ENCODE measurements at regions not wholly inside any gene's neighbourhood (a gene's known extent, or its start where the extent isn't known, plus 50 kb on each side); places are given as distances from the start of the nearest gene placed in this dataset.
"Not testable (repeated sequence)": the region's sequence is repeated elsewhere in the genome, so short reads cannot be mapped to it uniquely, and the experiment has no call there.

- no peak for DNase-seq
These were observed 2024.1 kb upstream of the TENM3 start for GRCh38 chr4:180219080-180219479.

DNA sequence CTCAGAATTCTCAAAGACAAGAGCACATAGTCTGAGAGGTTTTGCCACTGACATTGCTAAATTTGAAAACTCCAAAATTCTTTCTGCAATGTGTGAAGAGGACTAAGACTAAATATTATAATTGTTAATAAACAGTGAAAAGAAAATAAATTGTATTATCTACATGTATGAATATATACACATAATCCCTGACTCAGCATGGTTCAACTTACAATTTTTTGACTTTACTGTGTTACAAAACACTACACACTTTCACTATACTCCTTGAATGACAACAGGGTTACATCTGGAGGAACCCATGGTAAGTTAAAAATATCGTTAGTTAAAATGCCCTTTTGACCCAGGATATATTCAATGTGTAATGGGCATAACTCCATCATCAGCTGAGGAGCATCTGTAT, 2017.2 kb upstream of the TENM3 start:
- no peak for DNase-seq

DNA sequence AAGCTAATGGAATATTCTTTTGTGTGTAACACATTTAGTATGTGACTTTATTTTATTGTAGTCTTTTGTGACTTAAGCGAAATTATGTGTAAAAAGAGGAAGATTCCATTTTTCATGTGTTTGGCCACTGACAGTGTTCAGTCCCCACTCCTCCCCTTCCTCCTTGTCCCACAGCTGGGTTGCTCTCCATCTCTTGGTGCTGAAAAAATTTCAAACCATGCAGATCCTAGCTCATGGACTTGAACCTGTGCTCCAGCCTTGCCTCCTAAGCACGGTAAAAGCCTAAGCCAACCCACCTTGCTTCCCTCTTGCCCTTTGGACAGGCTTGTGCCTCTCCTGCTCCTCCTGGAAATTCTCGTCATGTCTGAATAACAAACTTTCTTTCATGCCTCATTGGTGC, 2008.5 kb upstream of the TENM3 start:
- no peak for DNase-seq

DNA sequence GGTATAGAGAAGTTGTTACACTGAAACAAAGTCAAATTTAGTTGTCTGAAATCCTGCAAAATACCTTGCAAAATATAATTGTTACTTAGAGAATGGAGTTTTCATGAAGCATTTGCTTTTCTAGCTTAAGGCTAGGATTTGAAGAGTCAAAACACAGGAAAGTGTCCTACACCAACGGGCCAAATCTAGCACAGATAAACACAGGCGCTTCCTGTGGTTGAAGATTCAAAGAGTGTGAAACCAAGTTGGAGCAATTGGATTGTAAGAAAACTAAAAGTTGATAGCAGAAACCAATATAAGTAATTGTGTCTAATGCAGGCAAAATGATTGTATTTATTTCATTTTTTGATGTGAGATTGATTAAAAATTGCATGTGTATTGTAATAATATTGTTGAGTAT, 2002.5 kb upstream of the TENM3 start:
- no peak for DNase-seq

DNA sequence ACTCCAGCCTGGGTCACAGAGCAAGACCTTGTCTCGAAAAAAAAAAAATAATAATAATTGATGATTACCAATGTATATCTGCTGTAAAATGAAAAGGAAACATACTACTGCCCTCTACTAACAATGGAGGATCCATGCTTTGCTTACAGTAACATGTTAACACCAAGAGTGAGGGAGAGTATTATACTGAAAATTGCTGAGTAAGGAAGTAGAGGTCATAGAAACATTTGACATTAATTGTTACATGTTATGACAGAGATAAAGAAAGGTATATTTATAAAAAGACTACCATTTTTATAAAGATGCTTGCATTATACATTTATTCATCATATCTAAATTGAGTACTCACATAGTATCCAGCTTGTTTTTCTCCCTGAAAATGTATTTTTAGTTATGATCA, 1989.8 kb upstream of the TENM3 start:
- DNase-seq: no peak

DNA sequence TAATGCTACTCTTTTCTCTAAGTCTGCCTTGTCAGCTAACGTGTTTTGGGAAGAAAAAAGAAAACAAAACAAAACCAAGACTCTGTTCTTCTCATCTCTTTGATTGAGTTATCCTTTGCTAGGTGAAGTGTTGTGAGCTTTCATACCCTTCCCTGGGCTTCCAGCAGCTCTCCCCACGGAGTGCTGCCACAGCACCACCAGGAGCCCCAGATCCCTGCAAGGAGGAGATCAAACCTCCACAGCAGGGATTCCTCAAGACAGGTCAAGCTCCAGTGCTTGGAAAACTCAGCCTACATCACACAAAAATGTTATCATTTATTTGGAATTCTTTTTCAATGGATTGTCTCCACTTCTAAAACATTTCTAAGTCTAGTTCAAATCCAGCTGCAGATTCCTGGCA, 1981.9 kb upstream of the TENM3 start:
- no peak for DNase-seq

DNA sequence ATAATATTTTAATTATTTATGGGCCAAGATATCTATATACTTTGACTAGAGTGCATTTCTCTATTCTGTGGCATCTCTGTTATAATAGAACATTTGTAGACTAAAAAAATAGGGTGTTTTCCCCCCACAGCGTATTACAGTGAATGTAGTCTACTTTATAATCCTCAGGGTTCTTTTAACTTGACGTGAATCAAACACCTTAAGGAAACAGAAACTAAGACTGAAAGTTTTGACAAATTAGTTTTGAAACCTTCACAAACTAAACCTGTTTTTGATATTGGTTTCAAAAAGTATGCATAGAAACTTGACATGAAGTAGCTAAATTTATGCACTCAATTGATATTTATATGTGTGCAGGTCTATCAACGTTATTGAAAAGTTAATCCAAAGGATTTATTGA, 1963.1 kb upstream of the TENM3 start:
- DNase-seq: no peak

DNA sequence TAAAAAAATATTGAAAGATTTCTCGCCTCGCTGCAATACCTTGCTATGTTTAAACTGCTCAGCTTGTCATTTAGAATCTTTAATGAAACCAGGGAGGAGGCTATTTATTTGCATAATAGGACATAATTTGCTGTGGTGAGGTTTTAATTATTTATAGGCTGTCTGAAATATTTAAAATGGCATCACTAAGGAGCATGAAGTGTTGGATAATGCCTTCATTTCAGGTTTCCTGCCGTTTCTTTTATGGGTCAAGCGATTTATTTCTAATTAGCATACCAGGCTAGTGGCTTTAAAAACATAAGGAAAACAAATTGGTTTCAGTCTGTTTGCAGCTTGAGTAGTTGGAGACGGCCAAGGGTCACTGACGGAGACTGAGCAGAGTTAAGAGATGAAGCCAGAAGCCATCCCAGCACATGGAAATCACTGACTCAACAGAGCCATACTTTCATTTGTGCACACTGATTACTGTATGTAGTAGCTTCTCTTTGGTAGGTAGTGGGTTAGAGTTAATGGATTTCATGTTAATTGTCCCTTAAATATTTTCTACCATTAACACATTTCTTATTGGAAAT, 1962.4 kb upstream of the TENM3 start:
- no peak for DNase-seq

DNA sequence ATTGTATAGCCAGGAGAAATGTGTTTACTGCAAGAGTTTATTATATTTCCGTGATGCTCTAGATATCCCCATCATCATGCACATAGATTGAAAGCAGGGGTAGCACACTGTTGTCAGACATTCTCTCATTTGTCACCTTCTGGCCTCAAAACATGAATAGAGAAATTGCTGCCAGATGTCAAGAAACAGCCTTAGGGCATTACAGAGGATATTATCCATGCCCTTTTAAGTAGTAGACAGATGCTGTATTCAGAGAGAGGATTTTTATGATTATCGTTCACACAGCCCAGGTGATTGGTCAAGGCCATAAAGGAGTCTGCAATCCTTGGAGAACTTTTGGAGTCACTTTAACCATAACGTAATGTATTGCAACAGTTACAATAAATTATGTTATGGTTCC, 1961.5 kb upstream of the TENM3 start:
- DNase-seq: no peak

DNA sequence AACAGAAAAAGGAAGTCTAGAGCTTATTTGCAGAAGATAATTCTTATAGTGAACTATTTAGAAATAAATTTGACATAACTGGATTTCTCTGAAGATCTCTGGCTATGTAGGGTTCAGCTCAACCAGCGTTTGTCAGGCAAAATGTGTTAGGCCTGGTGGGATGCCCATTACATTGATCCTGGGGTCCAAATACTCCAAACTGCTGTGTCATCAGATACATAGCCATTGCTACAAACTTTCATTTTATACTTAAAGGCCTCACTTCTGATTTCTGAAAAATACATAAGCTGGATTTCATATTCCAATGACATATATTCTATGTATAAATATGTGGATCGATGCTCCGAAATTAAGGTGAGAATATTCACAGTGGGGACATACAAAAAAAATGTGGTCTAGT, 1958.9 kb upstream of the TENM3 start:
- no peak for DNase-seq

DNA sequence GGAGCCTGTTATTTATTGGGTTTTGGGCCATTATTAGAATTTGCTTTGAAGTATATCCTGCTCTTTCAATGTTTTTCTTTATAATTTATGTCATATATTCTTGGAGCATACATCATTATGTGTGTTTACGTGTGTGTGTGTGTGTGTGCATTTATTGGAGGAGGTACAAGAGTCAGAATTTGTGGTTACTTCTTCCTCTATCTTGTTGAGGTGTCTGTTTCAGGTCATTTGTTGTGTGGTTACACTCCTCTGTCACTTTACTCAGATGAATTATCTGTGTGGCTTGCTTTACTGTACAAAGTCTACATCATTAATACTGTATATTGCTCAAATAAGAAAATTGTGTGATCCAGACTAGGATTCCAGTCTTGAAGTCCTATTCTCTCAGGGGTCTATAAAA, 1957.4 kb upstream of the TENM3 start:
- no peak for DNase-seq

GRCh38 chr4:180292339-180292738, 1950.9 kb upstream of the TENM3 start:
- no peak for DNase-seq

- DNase-seq: no peak
These were observed 1947.1 kb upstream of the TENM3 start for GRCh38 chr4:180296036-180296599.

- DNase-seq: no peak
These were observed 1938.9 kb upstream of the TENM3 start for GRCh38 chr4:180304321-180304720.

- no peak for DNase-seq
These were observed 1932.6 kb upstream of the TENM3 start for GRCh38 chr4:180310616-180311015.

DNA sequence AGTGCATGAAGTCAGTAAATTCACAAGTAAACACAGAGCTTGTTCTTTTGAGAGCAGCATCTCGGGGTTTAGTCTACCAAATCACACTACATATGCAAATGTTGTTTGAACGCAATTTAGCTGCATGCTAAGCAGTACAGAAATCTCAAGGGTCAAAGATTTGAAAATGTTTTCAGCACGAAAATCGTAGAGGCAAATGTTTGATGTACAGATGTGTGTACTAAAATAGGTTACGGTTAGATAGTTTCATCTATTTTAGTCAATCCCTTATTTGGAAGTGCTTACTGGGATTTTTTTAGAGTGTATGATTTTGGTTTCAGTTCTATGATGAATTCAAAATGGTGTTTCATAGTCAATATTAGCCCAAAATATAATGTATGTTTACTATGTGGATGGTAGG, 1928.2 kb upstream of the TENM3 start:
- DNase-seq: no peak

DNA sequence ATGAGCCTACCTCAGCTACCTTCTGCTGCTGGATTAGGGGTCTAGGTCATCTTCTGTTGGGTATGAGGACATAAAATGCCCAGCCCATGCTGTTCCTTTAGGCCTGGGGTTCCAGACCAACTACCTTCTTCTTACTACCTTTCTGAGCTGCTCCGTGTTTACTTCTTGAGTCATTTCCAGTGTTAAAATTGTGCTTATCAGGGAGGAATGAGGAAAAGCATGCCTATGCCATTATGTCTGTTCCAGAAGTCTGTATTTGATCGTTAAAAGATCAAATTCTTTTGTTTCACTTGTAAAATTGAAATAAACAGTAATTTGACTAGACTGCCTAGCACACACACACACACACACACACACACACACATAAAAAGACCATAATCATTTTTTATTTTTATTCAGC, 1912.7 kb upstream of the TENM3 start:
- no peak for DNase-seq

DNA sequence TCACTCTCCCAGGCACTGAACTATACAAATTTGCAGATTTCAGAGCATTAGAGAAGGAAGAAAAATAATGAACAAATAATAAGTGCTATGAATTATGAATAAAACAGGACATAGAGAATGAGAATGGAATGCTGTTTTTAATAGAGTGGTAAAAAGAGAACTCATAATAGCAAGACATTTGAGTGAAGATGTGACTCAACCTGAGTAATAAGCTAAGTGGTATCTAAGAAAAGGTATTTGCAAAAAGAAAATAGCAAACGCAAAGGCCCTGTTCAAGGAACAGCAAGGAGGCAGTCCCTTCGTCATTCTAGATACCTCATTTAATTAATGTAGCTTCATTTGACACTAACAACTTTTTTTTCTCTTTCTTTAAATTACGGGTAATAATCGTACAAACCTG, 1910.0 kb upstream of the TENM3 start:
- no peak for DNase-seq

DNA sequence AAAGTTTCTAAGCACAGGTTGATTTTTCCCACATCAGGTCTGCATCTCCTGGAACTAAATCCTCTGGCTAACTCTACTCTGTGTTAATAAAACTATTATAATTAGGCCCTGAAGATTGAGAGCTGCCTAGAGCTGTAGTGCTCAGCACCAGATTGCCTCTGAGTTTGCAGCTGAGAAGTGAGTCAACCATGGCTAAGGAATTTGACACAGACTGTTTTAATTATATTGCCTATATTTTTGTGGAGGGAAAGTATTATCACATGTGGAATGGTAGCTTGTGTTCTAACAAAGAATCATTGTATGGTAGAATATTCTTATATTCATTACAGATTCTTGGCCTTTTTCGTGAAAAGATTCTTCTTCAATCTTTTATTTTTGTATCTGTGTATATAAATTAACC, 1907.6 kb upstream of the TENM3 start:
- no peak for DNase-seq

DNA sequence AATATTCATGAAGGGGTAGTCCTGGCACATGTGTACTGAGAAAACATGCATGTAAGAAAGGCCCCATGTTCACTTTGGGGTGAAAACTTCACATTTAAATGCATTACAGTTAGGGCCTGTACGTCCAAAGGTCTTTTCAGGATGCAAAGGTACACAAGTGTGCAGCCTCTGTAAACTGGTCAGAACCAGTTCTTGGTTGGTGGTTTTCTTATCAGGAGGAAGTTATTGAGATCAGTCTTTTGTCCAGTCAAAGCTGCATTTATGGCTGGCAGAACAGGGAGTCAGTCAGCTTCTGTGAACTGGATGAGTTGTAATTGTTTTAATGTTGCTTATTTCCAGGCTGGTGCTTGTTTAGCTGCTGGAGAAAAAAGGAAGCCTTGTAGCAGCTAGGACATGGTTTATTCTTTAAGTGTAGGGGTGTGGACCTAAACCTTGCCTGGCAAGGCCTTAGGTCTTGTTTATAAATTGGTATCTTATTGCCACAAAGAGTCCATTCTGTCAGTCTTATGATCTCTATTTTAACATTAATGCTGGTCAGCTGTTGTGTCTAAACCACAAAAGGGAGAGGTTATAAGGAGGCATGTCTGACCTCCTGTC, 1906.6 kb upstream of the TENM3 start:
- no peak for DNase-seq

GRCh38 chr4:180341926-180342325, 1901.3 kb upstream of the TENM3 start:
- no peak for DNase-seq

DNA sequence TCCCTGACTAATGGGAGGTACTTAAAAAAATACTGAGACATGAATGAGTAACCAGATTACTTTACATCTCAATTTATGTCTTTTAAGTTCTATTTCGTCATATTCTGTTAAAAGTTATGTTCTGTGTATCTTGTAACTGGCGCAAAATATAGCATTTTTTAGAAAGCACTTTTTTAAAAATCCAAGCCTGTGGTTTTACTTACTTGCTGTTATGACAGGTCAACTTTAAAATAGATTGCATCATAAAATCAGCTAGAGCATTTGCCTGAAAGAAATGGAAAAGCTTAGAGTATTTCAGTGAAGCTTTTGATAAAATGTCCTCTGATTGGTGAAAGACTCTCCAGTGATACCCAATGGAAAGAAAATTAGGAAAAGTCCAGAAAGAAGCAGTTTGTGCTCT, 1892.3 kb upstream of the TENM3 start:
- DNase-seq: no peak

GRCh38 chr4:180356766-180357165, 1886.4 kb upstream of the TENM3 start:
- no peak for DNase-seq

- DNase-seq: not testable (repeated sequence)
These were observed 1883.1 kb upstream of the TENM3 start for GRCh38 chr4:180360113-180360512.

- DNase-seq: no peak
These were observed 1879.4 kb upstream of the TENM3 start for GRCh38 chr4:180363815-180364214.
